Glutamatergic neuron (in vitro differentiated cells): ENCODE measurements at regions not wholly inside any gene's neighbourhood (a gene's known extent, or its start where the extent isn't known, plus 50 kb on each side); places are given as distances from the start of the nearest gene placed in this dataset.

Experiments
- DNase-seq: peaks from one replicate; pipeline ENCODE4 v3.0.0; 2022
- H3K27ac Mint-ChIP-seq: one replicate; pipeline ENCODE4 v1.8.0; 2020; ENCODE audit warnings: mild to moderate bottlenecking, mixed read lengths, inconsistent platforms; ENCODE audit not compliant: unreplicated experiment
- H3K27me3 Mint-ChIP-seq: one replicate; pipeline ENCODE4 v1.8.0; 2020; ENCODE audit warnings: mild to moderate bottlenecking, moderate library complexity, mixed read lengths, inconsistent platforms; ENCODE audit not compliant: unreplicated experiment
- H3K36me3 Mint-ChIP-seq: one replicate; pipeline ENCODE4 v1.8.0; 2020; ENCODE audit warnings: mild to moderate bottlenecking, mixed read lengths, inconsistent platforms; ENCODE audit not compliant: unreplicated experiment
- H3K4me1 Mint-ChIP-seq: one replicate; pipeline ENCODE4 v1.8.0; 2020; ENCODE audit warnings: mild to moderate bottlenecking, low read depth, mixed read lengths, inconsistent platforms; ENCODE audit not compliant: unreplicated experiment
- H3K4me3 Mint-ChIP-seq: one replicate; pipeline ENCODE4 v1.8.0; 2020; ENCODE audit warnings: mild to moderate bottlenecking, mixed read lengths, inconsistent platforms; ENCODE audit not compliant: unreplicated experiment
- H3K9me3 Mint-ChIP-seq: one replicate; pipeline ENCODE4 v1.8.0; 2020; ENCODE audit warnings: mild to moderate bottlenecking, moderate library complexity, mixed read lengths, inconsistent platforms; ENCODE audit not compliant: unreplicated experiment
- TF ChIP-seq, protein P1 (sequence below): fragments of 200-600 bp; sonication (generic); IDR thresholded peaks from one replicate; pipeline ENCODE4 v1.5.0; 2021; ENCODE audit not compliant: partially characterized antibody, unreplicated experiment

GRCh38 chrX:9108054-9108453, 74.1 kb upstream of the FAM9B start:
- Mint-ChIP-seq H3K27me3 (peaks cover 3% of the 10 kb centered on the region), H3K4me3 (no peak overlapping the region), H3K27ac (no peak overlapping the region), H3K36me3 (no peaks in the 10 kb centered on the region), H3K4me1 (no peaks in the 10 kb centered on the region), H3K9me3 (no peaks in the 10 kb centered on the region)
- TF ChIP-seq, protein P1, sequence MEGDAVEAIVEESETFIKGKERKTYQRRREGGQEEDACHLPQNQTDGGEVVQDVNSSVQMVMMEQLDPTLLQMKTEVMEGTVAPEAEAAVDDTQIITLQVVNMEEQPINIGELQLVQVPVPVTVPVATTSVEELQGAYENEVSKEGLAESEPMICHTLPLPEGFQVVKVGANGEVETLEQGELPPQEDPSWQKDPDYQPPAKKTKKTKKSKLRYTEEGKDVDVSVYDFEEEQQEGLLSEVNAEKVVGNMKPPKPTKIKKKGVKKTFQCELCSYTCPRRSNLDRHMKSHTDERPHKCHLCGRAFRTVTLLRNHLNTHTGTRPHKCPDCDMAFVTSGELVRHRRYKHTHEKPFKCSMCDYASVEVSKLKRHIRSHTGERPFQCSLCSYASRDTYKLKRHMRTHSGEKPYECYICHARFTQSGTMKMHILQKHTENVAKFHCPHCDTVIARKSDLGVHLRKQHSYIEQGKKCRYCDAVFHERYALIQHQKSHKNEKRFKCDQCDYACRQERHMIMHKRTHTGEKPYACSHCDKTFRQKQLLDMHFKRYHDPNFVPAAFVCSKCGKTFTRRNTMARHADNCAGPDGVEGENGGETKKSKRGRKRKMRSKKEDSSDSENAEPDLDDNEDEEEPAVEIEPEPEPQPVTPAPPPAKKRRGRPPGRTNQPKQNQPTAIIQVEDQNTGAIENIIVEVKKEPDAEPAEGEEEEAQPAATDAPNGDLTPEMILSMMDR: no peak
- DNase-seq: no peak

DNA sequence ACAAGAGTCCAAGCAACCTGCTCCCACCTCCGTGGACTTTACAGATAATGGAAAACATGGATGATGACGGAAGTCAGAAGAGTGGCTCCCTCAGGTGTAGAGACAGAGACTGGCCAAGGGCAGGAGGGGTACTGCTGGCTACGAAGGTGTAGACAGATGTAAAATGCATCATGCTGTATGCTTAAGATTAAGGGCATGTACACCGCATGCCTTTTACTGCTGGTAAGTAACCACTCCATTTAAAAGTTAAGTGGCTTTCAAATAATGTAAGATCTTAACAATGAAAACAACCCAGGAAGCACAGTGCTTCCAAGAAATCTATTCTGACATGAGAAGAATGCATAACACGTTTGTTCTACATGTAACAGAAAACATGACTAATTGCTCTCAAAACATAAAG, 76.9 kb upstream of the FAM9B start:
- no peak for DNase-seq
- Mint-ChIP-seq H3K9me3 (no peaks in the 10 kb centered on the region), H3K4me1 (no peaks in the 10 kb centered on the region), H3K27ac (no peak overlapping the region), H3K4me3 (no peak overlapping the region), H3K27me3 (no peaks in the 10 kb centered on the region), H3K36me3 (no peaks in the 10 kb centered on the region)
- TF ChIP-seq, protein P1: no peak

DNA sequence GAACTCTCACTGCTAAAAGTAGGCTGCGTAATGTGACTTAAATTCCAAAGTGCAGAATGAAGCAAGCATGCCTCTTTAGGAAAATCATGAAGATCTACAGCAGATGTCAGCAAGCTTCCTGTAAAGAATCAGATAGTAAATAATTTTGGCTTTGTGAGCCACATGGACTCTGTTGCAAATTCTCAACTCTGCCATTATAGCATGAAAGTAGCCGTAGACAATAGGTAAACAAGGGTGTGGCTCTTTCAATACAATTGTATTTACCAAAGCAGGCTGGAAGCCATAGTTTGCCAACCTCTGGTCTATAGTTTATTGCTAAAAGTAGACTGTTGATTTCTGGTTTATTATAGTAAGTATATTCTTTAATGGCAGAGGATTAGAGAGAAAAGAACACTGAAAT, 80.3 kb upstream of the FAM9B start:
- DNase-seq: no peak
- H3K9me3 Mint-ChIP-seq: no peaks in the 10 kb centered on the region
- H3K27me3 Mint-ChIP-seq: no peaks in the 10 kb centered on the region
- H3K4me3 Mint-ChIP-seq: no peak overlapping the region
- H3K36me3 Mint-ChIP-seq: no peaks in the 10 kb centered on the region
- TF ChIP-seq, protein P1: no peak
- no peak overlapping the region for H3K27ac Mint-ChIP-seq
- no peaks in the 10 kb centered on the region for H3K4me1 Mint-ChIP-seq

GRCh38 chrX:9117851-9118250, 83.9 kb upstream of the FAM9B start:
- TF ChIP-seq, protein P1: no peak
- H3K4me1 Mint-ChIP-seq: no peaks in the 10 kb centered on the region
- DNase-seq: no peak
- no peaks in the 10 kb centered on the region for H3K27me3 Mint-ChIP-seq
- no peaks in the 10 kb centered on the region for H3K9me3 Mint-ChIP-seq
- H3K27ac Mint-ChIP-seq: no peak overlapping the region
- no peaks in the 10 kb centered on the region for H3K36me3 Mint-ChIP-seq
- no peak overlapping the region for H3K4me3 Mint-ChIP-seq

- Mint-ChIP-seq H3K9me3 (no peaks in the 10 kb centered on the region), H3K4me1 (no peaks in the 10 kb centered on the region), H3K4me3 (no peak overlapping the region), H3K36me3 (no peaks in the 10 kb centered on the region), H3K27ac (no peak overlapping the region), H3K27me3 (peaks cover 1% of the 10 kb centered on the region)
- DNase-seq: no peak
- TF ChIP-seq, protein P1: no peak
These were observed 88.8 kb upstream of the FAM9B start for GRCh38 chrX:9122519-9123245.
